Right atrium auricular region (tissue), 2 donors: ENCODE measurements at regions not wholly inside any gene's neighbourhood (a gene's known extent, or its start where the extent isn't known, plus 50 kb on each side); places are given as distances from the start of the nearest gene placed in this dataset.
"Not testable (repeated sequence)": the region's sequence is repeated elsewhere in the genome, so short reads cannot be mapped to it uniquely, and the experiment has no call there.

Source experiments
- DNase-seq: peaks from one replicate; pipeline ENCODE4 v3.0.0-alpha.2; 2019; ENCODE audit warnings: low spot score
- H3K27ac ChIP-seq, 2 donors: fragments of 200-600 bp; sonication (generic); 1 replicate in 1 of 2; 2 replicates in 1 of 2; pipeline ENCODE4 v1.5.1; 2016 to 2019
- H3K27me3 ChIP-seq, 2 donors: fragments of 200-600 bp; sonication (generic); one replicate each; pipeline versions ENCODE4 v1.5.1 to v1.6.0; 2017 to 2019
- H3K36me3 ChIP-seq: fragments of 200-600 bp; sonication (generic); one replicate; pipeline ENCODE4 v1.5.1; 2016
- H3K4me1 ChIP-seq, 2 donors: fragments of 200-600 bp; sonication (generic); one replicate each; pipeline versions ENCODE4 v1.5.1 to v1.6.0; 2017 to 2019
- H3K4me3 ChIP-seq, 2 donors: fragments of 200-600 bp; sonication (generic); 1 replicate in 1 of 2; 2 replicates in 1 of 2; pipeline ENCODE4 v1.5.1; 2017 to 2019; ENCODE audit warnings: mild to moderate bottlenecking in 1 of 2, moderate library complexity in 1 of 2
- H3K9me3 ChIP-seq, 2 donors: fragments of 200-600 bp; sonication (generic); one replicate each; pipeline ENCODE4 v1.5.1; 2019
- CTCF ChIP-seq, 2 donors: fragments of 200-600 bp; sonication (generic); IDR thresholded peaks; one replicate each; pipeline ENCODE4 v1.5.1; 2019; ENCODE audit warnings: antibody characterized with exemption in 2 of 2

GRCh38 chrX:82757614-82758013, 750.5 kb upstream of the POU3F4 start:
- Histone ChIP-seq H3K4me3 (no peak overlapping the region), H3K27me3 (no peaks in the 10 kb centered on the region), H3K4me1 (no peaks in the 10 kb centered on the region), H3K36me3 (no peaks in the 10 kb centered on the region), H3K27ac (no peak overlapping the region), H3K9me3 (no peaks in the 10 kb centered on the region)
- no peak for DNase-seq
- no peak for TF ChIP-seq CTCF (IDR thresholded peaks at IDR 0.05)

- no peak for TF ChIP-seq CTCF (IDR thresholded peaks at IDR 0.05)
- no peak overlapping the region for H3K27ac ChIP-seq
- no peaks in the 10 kb centered on the region for H3K9me3 ChIP-seq
- no peak overlapping the region for H3K4me3 ChIP-seq
- H3K27me3 ChIP-seq = no peaks in the 10 kb centered on the region
- no peaks in the 10 kb centered on the region for H3K4me1 ChIP-seq
- H3K36me3 ChIP-seq = no peaks in the 10 kb centered on the region
- DNase-seq = no peak
These were observed 743.6 kb upstream of the POU3F4 start for GRCh38 chrX:82764521-82764920.

- no peaks in the 10 kb centered on the region for H3K4me1 ChIP-seq
- no peaks in the 10 kb centered on the region for H3K36me3 ChIP-seq
- no peaks in the 10 kb centered on the region for H3K9me3 ChIP-seq
- DNase-seq = no peak
- no peak overlapping the region for H3K27ac ChIP-seq
- H3K27me3 ChIP-seq = no peaks in the 10 kb centered on the region
- no peak for TF ChIP-seq CTCF (IDR thresholded peaks at IDR 0.05)
- no peak overlapping the region for H3K4me3 ChIP-seq
These were observed 742.3 kb upstream of the POU3F4 start for GRCh38 chrX:82765811-82766210.

- no peaks in the 10 kb centered on the region for H3K36me3 ChIP-seq
- H3K4me3 ChIP-seq = no peak overlapping the region
- DNase-seq = no peak
- no peak overlapping the region for H3K27ac ChIP-seq
- H3K9me3 ChIP-seq = peaks cover 0 to 13% of the 10 kb centered on the region in 2 donors
- no peak for TF ChIP-seq CTCF (IDR thresholded peaks at IDR 0.05)
- H3K27me3 ChIP-seq = no peaks in the 10 kb centered on the region
- H3K4me1 ChIP-seq = no peaks in the 10 kb centered on the region
These were observed 732.7 kb upstream of the POU3F4 start for GRCh38 chrX:82775426-82775825.

- no peak for DNase-seq
- peaks cover 0 to 5% of the 10 kb centered on the region in 2 donors for H3K9me3 ChIP-seq
- no peaks in the 10 kb centered on the region for H3K4me1 ChIP-seq
- no peak for TF ChIP-seq CTCF (IDR thresholded peaks at IDR 0.05)
- H3K36me3 ChIP-seq = no peaks in the 10 kb centered on the region
- no peak overlapping the region for H3K27ac ChIP-seq
- no peaks in the 10 kb centered on the region for H3K27me3 ChIP-seq
- H3K4me3 ChIP-seq = no peak overlapping the region
These were observed 726.1 kb upstream of the POU3F4 start for GRCh38 chrX:82782014-82782413.

GRCh38 chrX:82812902-82813301, 695.2 kb upstream of the POU3F4 start:
- H3K36me3 ChIP-seq, H3K4me3 ChIP-seq, DNase-seq, H3K4me1 ChIP-seq, H3K27me3 ChIP-seq, H3K27ac ChIP-seq: not testable (repeated sequence)
- H3K9me3 ChIP-seq = peaks cover 0 to 16% of the 10 kb centered on the region in 2 donors
